ENCODE measurements at regions not wholly inside any gene's neighbourhood (a gene's known extent, or its start where the extent isn't known, plus 50 kb on each side); places are given as distances from the start of the nearest gene placed in this dataset.

GRCh38 chr9:129544761-129545160 is 76.1 kb downstream of the C9orf50 start:
- TF ChIP-seq, protein P1, sequence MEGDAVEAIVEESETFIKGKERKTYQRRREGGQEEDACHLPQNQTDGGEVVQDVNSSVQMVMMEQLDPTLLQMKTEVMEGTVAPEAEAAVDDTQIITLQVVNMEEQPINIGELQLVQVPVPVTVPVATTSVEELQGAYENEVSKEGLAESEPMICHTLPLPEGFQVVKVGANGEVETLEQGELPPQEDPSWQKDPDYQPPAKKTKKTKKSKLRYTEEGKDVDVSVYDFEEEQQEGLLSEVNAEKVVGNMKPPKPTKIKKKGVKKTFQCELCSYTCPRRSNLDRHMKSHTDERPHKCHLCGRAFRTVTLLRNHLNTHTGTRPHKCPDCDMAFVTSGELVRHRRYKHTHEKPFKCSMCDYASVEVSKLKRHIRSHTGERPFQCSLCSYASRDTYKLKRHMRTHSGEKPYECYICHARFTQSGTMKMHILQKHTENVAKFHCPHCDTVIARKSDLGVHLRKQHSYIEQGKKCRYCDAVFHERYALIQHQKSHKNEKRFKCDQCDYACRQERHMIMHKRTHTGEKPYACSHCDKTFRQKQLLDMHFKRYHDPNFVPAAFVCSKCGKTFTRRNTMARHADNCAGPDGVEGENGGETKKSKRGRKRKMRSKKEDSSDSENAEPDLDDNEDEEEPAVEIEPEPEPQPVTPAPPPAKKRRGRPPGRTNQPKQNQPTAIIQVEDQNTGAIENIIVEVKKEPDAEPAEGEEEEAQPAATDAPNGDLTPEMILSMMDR (IDR thresholded peaks at IDR 0.05), result no peak
- no peak for TF ChIP-seq POLR2A (IDR thresholded peaks at IDR 0.05)
